ENCODE measurements at regions not wholly inside any gene's neighbourhood (a gene's known extent, or its start where the extent isn't known, plus 50 kb on each side); places are given as distances from the start of the nearest gene placed in this dataset.

- Histone ChIP-seq H3K9me3 (ENCODE audit: insufficient read depth, low read length) (no peaks in the 10 kb centered on the region), H3K4me1 (ENCODE audit: insufficient read depth, insufficient read length) (peaks cover 20% of the 10 kb centered on the region), H3K9ac (ENCODE audit: insufficient read length, low read depth) (no peak overlapping the region), H3K27me3 (ENCODE audit: insufficient read depth, insufficient read length) (no peaks in the 10 kb centered on the region), H3K4me3 (ENCODE audit: insufficient read length, low read depth) (no peak overlapping the region), H3K36me3 (ENCODE audit: insufficient read depth, insufficient read length, low read length) (no peaks in the 10 kb centered on the region)
- TF ChIP-seq ZNF274 (IDR thresholded peaks at IDR 0.05; ENCODE audit: low read depth, low read length) (no peak), SUZ12 (IDR thresholded peaks at IDR 0.05; ENCODE audit: extremely low read depth, insufficient read depth, insufficient read length) (no peak), YY1 (IDR thresholded peaks at IDR 0.05; ENCODE audit: insufficient read depth, insufficient read length) (no peak)
- peak; percentile 75 for DNase-seq (ENCODE audit: low read depth, low spot score)
Observed at GRCh38 chr1:38451541-38451993, 405.0 kb upstream of the POU3F1 start.

GRCh38 chr1:38448893-38449292, 402.3 kb upstream of the POU3F1 start:
- no peak for TF ChIP-seq YY1 (IDR thresholded peaks at IDR 0.05; ENCODE audit: insufficient read depth, insufficient read length)
- TF ChIP-seq SUZ12 (IDR thresholded peaks at IDR 0.05; ENCODE audit: extremely low read depth, insufficient read depth, insufficient read length), result no peak
- TF ChIP-seq ZNF274 (IDR thresholded peaks at IDR 0.05; ENCODE audit: low read depth, low read length), result no peak
- no peaks in the 10 kb centered on the region for H3K36me3 ChIP-seq (ENCODE audit: insufficient read depth, insufficient read length, low read length)
- DNase-seq (ENCODE audit: low read depth, low spot score), result no peak
- H3K9ac ChIP-seq (ENCODE audit: insufficient read length, low read depth), result no peak overlapping the region
- no peaks in the 10 kb centered on the region for H3K27me3 ChIP-seq (ENCODE audit: insufficient read depth, insufficient read length)
- peaks cover 17% of the 10 kb centered on the region for H3K4me1 ChIP-seq (ENCODE audit: insufficient read depth, insufficient read length)
- H3K9me3 ChIP-seq (ENCODE audit: insufficient read depth, low read length), result no peaks in the 10 kb centered on the region
- no peak overlapping the region for H3K4me3 ChIP-seq (ENCODE audit: insufficient read length, low read depth)

DNA sequence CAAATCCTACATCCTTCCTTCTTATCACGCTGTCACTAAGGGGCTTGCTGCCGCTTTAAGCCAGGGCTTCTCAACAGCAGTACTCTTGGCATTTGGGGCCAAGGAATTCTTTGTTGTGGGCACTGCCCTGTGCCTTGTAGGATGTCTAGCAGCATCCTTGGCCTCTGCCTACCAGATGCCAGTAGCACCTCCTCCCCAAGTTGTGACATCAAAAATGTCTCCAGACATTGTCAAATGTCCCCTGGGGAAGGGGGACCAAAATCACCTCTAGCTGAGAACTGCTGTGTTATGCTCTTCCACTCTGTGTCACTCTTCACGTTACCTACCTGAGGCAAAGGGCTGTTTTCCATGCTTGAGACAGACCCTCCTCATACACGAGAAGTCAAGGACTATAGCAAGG, 400.3 kb upstream of the POU3F1 start:
- H3K27me3 ChIP-seq (ENCODE audit: insufficient read depth, insufficient read length), result no peaks in the 10 kb centered on the region
- H3K4me3 ChIP-seq (ENCODE audit: insufficient read length, low read depth), result no peak overlapping the region
- no peak overlapping the region for H3K9ac ChIP-seq (ENCODE audit: insufficient read length, low read depth)
- no peak for TF ChIP-seq YY1 (IDR thresholded peaks at IDR 0.05; ENCODE audit: insufficient read depth, insufficient read length)
- no peak for DNase-seq (ENCODE audit: low read depth, low spot score)
- H3K4me1 ChIP-seq (ENCODE audit: insufficient read depth, insufficient read length), result peaks cover 12% of the 10 kb centered on the region
- no peaks in the 10 kb centered on the region for H3K9me3 ChIP-seq (ENCODE audit: insufficient read depth, low read length)
- H3K36me3 ChIP-seq (ENCODE audit: insufficient read depth, insufficient read length, low read length), result no peaks in the 10 kb centered on the region

GRCh38 chr1:38444770-38445442, 398.3 kb upstream of the POU3F1 start:
- no peak for TF ChIP-seq YY1 (IDR thresholded peaks at IDR 0.05; ENCODE audit: insufficient read depth, insufficient read length)
- TF ChIP-seq ZNF274 (IDR thresholded peaks at IDR 0.05; ENCODE audit: low read depth, low read length), result no peak
- no peak for TF ChIP-seq SUZ12 (IDR thresholded peaks at IDR 0.05; ENCODE audit: extremely low read depth, insufficient read depth, insufficient read length)

DNA sequence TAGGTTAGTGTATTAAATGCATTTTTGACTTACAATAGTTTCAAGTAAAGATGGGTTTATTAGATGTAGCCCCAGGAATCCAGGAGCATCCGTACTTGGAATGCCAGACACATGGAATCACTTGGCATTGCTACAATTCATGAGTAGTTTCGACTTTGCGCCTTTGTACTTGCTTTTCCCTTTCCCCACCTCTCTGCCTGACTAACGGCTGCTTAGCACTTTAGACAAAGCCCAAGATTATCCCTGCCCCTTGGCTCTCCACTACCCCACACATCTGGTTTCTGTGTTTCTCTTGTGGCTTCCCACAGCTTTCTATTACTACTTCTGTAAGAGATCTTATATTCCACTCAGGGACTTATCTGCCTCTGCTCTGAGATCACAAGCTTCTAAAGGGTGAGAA, 397.7 kb upstream of the POU3F1 start:
- TF ChIP-seq SUZ12 (IDR thresholded peaks at IDR 0.05; ENCODE audit: extremely low read depth, insufficient read depth, insufficient read length) (no peak), YY1 (IDR thresholded peaks at IDR 0.05; ENCODE audit: insufficient read depth, insufficient read length) (no peak), ZNF274 (IDR thresholded peaks at IDR 0.05; ENCODE audit: low read depth, low read length) (no peak)
- no peaks in the 10 kb centered on the region for H3K36me3 ChIP-seq (ENCODE audit: insufficient read depth, insufficient read length, low read length)
- no peak for DNase-seq (ENCODE audit: low read depth, low spot score)
- H3K27me3 ChIP-seq (ENCODE audit: insufficient read depth, insufficient read length), result no peaks in the 10 kb centered on the region
- H3K9ac ChIP-seq (ENCODE audit: insufficient read length, low read depth), result no peak overlapping the region
- H3K4me3 ChIP-seq (ENCODE audit: insufficient read length, low read depth), result no peak overlapping the region
- H3K9me3 ChIP-seq (ENCODE audit: insufficient read depth, low read length), result peaks cover 9% of the 10 kb centered on the region
- H3K4me1 ChIP-seq (ENCODE audit: insufficient read depth, insufficient read length), result peaks cover 7% of the 10 kb centered on the region

More at GRCh38 chr1:38444770-38445442, 398.3 kb upstream of the POU3F1 start:
- H3K4me3 ChIP-seq (ENCODE audit: insufficient read length, low read depth), result no peak overlapping the region
- no peak for DNase-seq (ENCODE audit: low read depth, low spot score)
- no peak overlapping the region for H3K9ac ChIP-seq (ENCODE audit: insufficient read length, low read depth)
- peaks cover 9% of the 10 kb centered on the region for H3K9me3 ChIP-seq (ENCODE audit: insufficient read depth, low read length)
- no peaks in the 10 kb centered on the region for H3K36me3 ChIP-seq (ENCODE audit: insufficient read depth, insufficient read length, low read length)
- H3K4me1 ChIP-seq (ENCODE audit: insufficient read depth, insufficient read length), result peaks cover 10% of the 10 kb centered on the region
- no peaks in the 10 kb centered on the region for H3K27me3 ChIP-seq (ENCODE audit: insufficient read depth, insufficient read length)

DNA sequence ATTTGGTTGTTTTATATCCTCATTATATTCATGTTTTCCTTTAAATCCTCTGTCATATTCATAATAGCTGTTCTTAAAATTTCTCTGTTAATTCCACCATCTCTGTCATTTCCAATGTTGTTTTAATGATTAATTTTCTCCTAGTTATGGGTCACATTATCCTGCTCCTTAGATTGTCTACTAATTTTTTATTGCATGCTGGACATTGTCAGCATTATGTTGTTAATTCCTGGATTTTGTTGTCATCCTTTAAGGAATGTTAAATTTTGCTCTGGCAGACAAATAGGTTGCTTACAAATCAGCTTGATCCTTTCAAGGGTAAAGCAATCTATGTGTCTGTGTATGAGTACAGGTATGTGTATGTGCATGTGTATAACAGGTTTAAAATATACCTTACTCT, 393.8 kb upstream of the POU3F1 start:
- H3K4me1 ChIP-seq (ENCODE audit: insufficient read depth, insufficient read length), result peaks cover 2% of the 10 kb centered on the region
- no peak for DNase-seq (ENCODE audit: low read depth, low spot score)
- TF ChIP-seq ZNF274 (IDR thresholded peaks at IDR 0.05; ENCODE audit: low read depth, low read length), result no peak
- no peak for TF ChIP-seq YY1 (IDR thresholded peaks at IDR 0.05; ENCODE audit: insufficient read depth, insufficient read length)
- no peak for TF ChIP-seq SUZ12 (IDR thresholded peaks at IDR 0.05; ENCODE audit: extremely low read depth, insufficient read depth, insufficient read length)

GRCh38 chr1:38436749-38437148, 390.2 kb upstream of the POU3F1 start:
- TF ChIP-seq SUZ12 (IDR thresholded peaks at IDR 0.05; ENCODE audit: extremely low read depth, insufficient read depth, insufficient read length) (no peak), ZNF274 (IDR thresholded peaks at IDR 0.05; ENCODE audit: low read depth, low read length) (no peak), YY1 (IDR thresholded peaks at IDR 0.05; ENCODE audit: insufficient read depth, insufficient read length) (no peak)
- Histone ChIP-seq H3K9me3 (ENCODE audit: insufficient read depth, low read length) (peaks cover 9% of the 10 kb centered on the region), H3K4me1 (ENCODE audit: insufficient read depth, insufficient read length) (peaks cover 13% of the 10 kb centered on the region), H3K27me3 (ENCODE audit: insufficient read depth, insufficient read length) (no peaks in the 10 kb centered on the region), H3K4me3 (ENCODE audit: insufficient read length, low read depth) (no peak overlapping the region), H3K9ac (ENCODE audit: insufficient read length, low read depth) (no peak overlapping the region), H3K36me3 (ENCODE audit: insufficient read depth, insufficient read length, low read length) (peaks cover 4% of the 10 kb centered on the region)
- no peak for DNase-seq (ENCODE audit: low read depth, low spot score)

More for the DNA sequence above, 393.8 kb upstream of the POU3F1 start:
- Histone ChIP-seq H3K9ac (ENCODE audit: insufficient read length, low read depth) (no peak overlapping the region), H3K4me3 (ENCODE audit: insufficient read length, low read depth) (no peak overlapping the region), H3K9me3 (ENCODE audit: insufficient read depth, low read length) (peaks cover 9% of the 10 kb centered on the region), H3K36me3 (ENCODE audit: insufficient read depth, insufficient read length, low read length) (no peaks in the 10 kb centered on the region), H3K27me3 (ENCODE audit: insufficient read depth, insufficient read length) (no peaks in the 10 kb centered on the region)
